ENCODE measurements at regions not wholly inside any gene's neighbourhood (a gene's known extent, or its start where the extent isn't known, plus 50 kb on each side); places are given as distances from the start of the nearest gene placed in this dataset.

DNA sequence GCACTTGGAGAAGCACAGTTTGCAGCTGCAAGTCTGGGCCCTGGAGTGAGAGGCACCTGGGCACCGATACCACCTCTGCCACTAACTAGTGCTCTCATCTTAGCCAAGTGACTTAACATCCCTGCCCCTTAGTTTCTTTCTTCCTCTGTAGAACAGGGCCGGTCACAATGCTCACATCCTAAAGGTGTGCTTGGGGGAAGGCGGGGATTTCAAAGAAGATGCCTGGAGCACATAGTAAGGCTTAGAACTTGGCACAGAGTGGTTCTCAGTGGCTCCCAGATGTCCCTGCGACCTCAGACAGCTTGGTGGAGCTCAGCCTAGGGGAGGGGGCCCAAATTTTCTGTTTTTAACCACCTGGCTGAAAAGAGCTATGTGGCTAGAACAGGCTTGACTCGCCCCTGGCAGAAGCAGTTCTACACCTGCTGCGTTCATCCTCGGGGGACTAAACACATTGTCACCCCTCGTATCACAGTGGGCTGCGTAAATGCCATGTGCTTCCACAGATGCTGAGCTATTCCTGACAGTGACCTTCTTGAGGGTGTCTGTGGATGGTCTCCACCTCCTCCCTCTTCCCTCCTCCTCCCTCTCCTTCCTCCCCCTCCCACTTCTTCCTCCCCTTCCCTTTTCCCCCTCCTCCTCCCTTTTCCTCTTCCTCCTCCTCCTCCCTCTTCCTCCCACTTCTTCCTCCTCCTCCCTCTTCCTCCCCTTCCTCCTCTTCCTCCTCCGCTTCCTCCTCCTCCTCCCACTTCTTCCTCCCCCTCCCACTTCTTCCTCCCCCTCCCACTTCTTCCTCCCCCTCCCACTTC lies 112.1 kb downstream of the PHETA1 start:
- ChIA-PET CTCF (no interaction called here), SMC1A (ENCODE audit: uncharacterized antibody, unreplicated experiment) (no interaction called here), RAD21 (ENCODE audit: unreplicated experiment) (no interaction called here), POLR2A (no interaction called here)
- no peak for DNase-seq (ENCODE audit: low read depth, low spot score)
- Histone ChIP-seq H2AFZ (ENCODE audit: control insufficient read depth, low read depth, low read length) (no peak overlapping the region), H4K20me1 (ENCODE audit: control insufficient read depth, insufficient read depth) (no peaks in the 10 kb centered on the region), H3K4me3 (no peak overlapping the region), H3K4me2 (ENCODE audit: control insufficient read depth, insufficient read depth) (no peak overlapping the region), H3K27ac (ENCODE audit: control insufficient read depth, insufficient read depth) (no peak overlapping the region), H3K36me3 (ENCODE audit: control insufficient read depth in 2 of 2, insufficient read depth in 2 of 2, low read length in 1 of 2) (no peaks in the 10 kb centered on the region), H3K9ac (ENCODE audit: control insufficient read depth, insufficient read depth, low read length) (no peak overlapping the region), H3K9me3 (replicated peaks; ENCODE audit: control insufficient read depth, insufficient read depth, low read length) (no peaks in the 10 kb centered on the region), H3K4me1 (ENCODE audit: control insufficient read depth, insufficient read depth, low read length) (no peaks in the 10 kb centered on the region), H3K27me3 (replicated peaks in 1 of 2; ENCODE audit: control insufficient read depth in 2 of 2, insufficient read depth in 2 of 2, low read length in 1 of 2) (no peaks in the 10 kb centered on the region), H3K79me2 (ENCODE audit: control insufficient read depth, insufficient read depth, low read length) (no peaks in the 10 kb centered on the region)
- no peak for ATAC-seq
- WGBS (ENCODE audit: insufficient coverage, insufficient replicate concordance, low lambda C conversion rate, missing lambda C conversion rate), result 23% methylated on average over 9 of the region's 10 CpGs
- no TSS peak for BruUV-seq (replicated peaks)
- intact Hi-C loops (cut with micrococcal nuclease; ENCODE audit: unreplicated experiment) (no loop called here), in situ Hi-C loops (cut with MboI) (no loop called here)
- TF ChIP-seq CHD1 (IDR thresholded peaks at IDR 0.05; ENCODE audit: low read depth, low read length) (no peak), IRF4 (IDR thresholded peaks at IDR 0.05; ENCODE audit: low read depth, low read length) (no peak), ZNF384 (IDR thresholded peaks at IDR 0.05; ENCODE audit: borderline replicate concordance, low read depth, low read length) (no peak), IKZF2 (IDR thresholded peaks at IDR 0.05) (no peak), ZNF274 (IDR thresholded peaks at IDR 0.05; ENCODE audit: insufficient read depth, insufficient read length) (no peak), STAT3 (IDR thresholded peaks at IDR 0.05; ENCODE audit: low read depth, low read length) (no peak), PML (IDR thresholded peaks at IDR 0.05; ENCODE audit: low read length) (no peak), RELA (IDR thresholded peaks at IDR 0.05; ENCODE audit: borderline replicate concordance, partially characterized antibody) (no peak)
- TF ChIP-seq, protein P1, sequence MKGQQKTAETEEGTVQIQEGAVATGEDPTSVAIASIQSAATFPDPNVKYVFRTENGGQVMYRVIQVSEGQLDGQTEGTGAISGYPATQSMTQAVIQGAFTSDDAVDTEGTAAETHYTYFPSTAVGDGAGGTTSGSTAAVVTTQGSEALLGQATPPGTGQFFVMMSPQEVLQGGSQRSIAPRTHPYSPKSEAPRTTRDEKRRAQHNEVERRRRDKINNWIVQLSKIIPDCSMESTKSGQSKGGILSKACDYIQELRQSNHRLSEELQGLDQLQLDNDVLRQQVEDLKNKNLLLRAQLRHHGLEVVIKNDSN (IDR thresholded peaks at IDR 0.05; ENCODE audit: borderline replicate concordance, extremely low read length, insufficient read depth, low read depth, low read length), result no peak
- TF ChIP-seq, protein P2, sequence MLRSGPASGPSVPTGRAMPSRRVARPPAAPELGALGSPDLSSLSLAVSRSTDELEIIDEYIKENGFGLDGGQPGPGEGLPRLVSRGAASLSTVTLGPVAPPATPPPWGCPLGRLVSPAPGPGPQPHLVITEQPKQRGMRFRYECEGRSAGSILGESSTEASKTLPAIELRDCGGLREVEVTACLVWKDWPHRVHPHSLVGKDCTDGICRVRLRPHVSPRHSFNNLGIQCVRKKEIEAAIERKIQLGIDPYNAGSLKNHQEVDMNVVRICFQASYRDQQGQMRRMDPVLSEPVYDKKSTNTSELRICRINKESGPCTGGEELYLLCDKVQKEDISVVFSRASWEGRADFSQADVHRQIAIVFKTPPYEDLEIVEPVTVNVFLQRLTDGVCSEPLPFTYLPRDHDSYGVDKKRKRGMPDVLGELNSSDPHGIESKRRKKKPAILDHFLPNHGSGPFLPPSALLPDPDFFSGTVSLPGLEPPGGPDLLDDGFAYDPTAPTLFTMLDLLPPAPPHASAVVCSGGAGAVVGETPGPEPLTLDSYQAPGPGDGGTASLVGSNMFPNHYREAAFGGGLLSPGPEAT (IDR thresholded peaks at IDR 0.05; ENCODE audit: low read depth), result no peak
- TF ChIP-seq, protein P3, sequence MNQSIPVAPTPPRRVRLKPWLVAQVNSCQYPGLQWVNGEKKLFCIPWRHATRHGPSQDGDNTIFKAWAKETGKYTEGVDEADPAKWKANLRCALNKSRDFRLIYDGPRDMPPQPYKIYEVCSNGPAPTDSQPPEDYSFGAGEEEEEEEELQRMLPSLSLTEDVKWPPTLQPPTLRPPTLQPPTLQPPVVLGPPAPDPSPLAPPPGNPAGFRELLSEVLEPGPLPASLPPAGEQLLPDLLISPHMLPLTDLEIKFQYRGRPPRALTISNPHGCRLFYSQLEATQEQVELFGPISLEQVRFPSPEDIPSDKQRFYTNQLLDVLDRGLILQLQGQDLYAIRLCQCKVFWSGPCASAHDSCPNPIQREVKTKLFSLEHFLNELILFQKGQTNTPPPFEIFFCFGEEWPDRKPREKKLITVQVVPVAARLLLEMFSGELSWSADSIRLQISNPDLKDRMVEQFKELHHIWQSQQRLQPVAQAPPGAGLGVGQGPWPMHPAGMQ (IDR thresholded peaks at IDR 0.05; ENCODE audit: borderline replicate concordance), result no peak
- FAIRE-seq, result no peak
